HepG2 (cell line): ENCODE measurements at regions not wholly inside any gene's neighbourhood (a gene's known extent, or its start where the extent isn't known, plus 50 kb on each side); places are given as distances from the start of the nearest gene placed in this dataset.

Source experiments
- ATAC-seq: fragments of 200-7000 bp; cut with Tn5 transposase; 3 replicates; pipeline ENCODE4 v1.9.1; 2020; ENCODE audit warnings: mild to moderate bottlenecking, moderate library complexity
- BruUV-seq: library from RNA; stranded (reverse); fragments of 400-500 nt; replicated peaks from 2 replicates; lab custom pipeline; 2021; lab: Mats Ljungman, UMichigan
- CTCF ChIA-PET: fragments of 300-600 bp; formaldehyde crosslinking; extraction: SDS; loops from one replicate; lab custom pipeline; 2021; ENCODE audit warnings: low total read pairs, inconsistent platforms, low intra/inter-chr PET ratio; lab: Yijun Ruan, JAX
- POLR2A ChIA-PET: fragments of 350-600 bp; sonication (Branson Sonifier 250); formaldehyde crosslinking; loops from one replicate; lab custom pipeline; 2020; ENCODE audit warnings: antibody characterized with exemption, inconsistent platforms; lab: Yijun Ruan, JAX
- DNase-seq: peaks from one replicate; pipeline ENCODE4 v3.0.0-alpha.2; 2015; ENCODE audit warnings: low spot score
- FAIRE-seq: peaks from 3 replicates; lab custom pipeline; 2011; peaks lifted over from hg19 to GRCh38; lab: Jason Lieb, UNC
- H2AFZ ChIP-seq: one replicate; pipeline ENCODE4 v1.6.1; 2011; ENCODE audit warnings: low read length, inconsistent platforms
- H3K27ac ChIP-seq: fragments of 300-600 bp; 3 replicates; pipeline ENCODE4 v1.8.0; 2011; ENCODE audit warnings: mixed run types, mild to moderate bottlenecking, mixed read lengths, low read length, inconsistent platforms; ENCODE audit not compliant: insufficient read depth; ENCODE audit errors: extremely low read length
- H3K27me3 ChIP-seq, 2 experiments: fragments of 200-600 bp in 1 of 2; 2 replicates in 1 of 2; 3 replicates in 1 of 2; pipeline versions ENCODE4 v1.6.0 to v1.8.0; 2011; ENCODE audit warnings: low read length in 2 of 2, mild to moderate bottlenecking in 2 of 2, moderate library complexity in 2 of 2, inconsistent platforms in 1 of 2; ENCODE audit not compliant: insufficient read depth in 2 of 2, control insufficient read depth in 1 of 2
- H3K36me3 ChIP-seq, 2 experiments: fragments of 200-600 bp in 1 of 2; replicated peaks in 1 of 2; 2 replicates in 1 of 2; 3 replicates in 1 of 2; pipeline versions ENCODE4 v1.5.1 to v1.8.0; 2011; ENCODE audit warnings: low read length in 2 of 2, inconsistent platforms in 1 of 2; ENCODE audit not compliant: insufficient read depth in 2 of 2, control insufficient read depth in 1 of 2
- H3K4me1 ChIP-seq: 2 replicates; pipeline ENCODE4 v1.5.1; 2012; ENCODE audit warnings: low read length, inconsistent platforms; ENCODE audit not compliant: insufficient read depth
- H3K4me2 ChIP-seq: 2 replicates; pipeline ENCODE4 v1.6.0; 2011; ENCODE audit warnings: low read depth, low read length, inconsistent platforms
- H3K4me3 ChIP-seq, 3 experiments: fragments of 200-600 bp in 1 of 3; sonication (generic), shearing (Covaris generic) in 1 of 3; replicated peaks in 1 of 3; 2 replicates each; pipeline ENCODE4 v1.5.1; 2011 to 2016; ENCODE audit warnings: low read length in 3 of 3, inconsistent platforms in 2 of 3, low read depth in 2 of 3, mild to moderate bottlenecking in 2 of 3, control low read depth in 1 of 3, mixed read lengths in 1 of 3; ENCODE audit not compliant: insufficient read depth in 1 of 3
- H3K79me2 ChIP-seq: one replicate; pipeline ENCODE4 v1.6.1; 2011; ENCODE audit warnings: low read length, inconsistent platforms; ENCODE audit not compliant: insufficient read depth
- H3K9ac ChIP-seq: 2 replicates; pipeline ENCODE4 v1.6.0; 2011; ENCODE audit warnings: mild to moderate bottlenecking, low read depth, low read length, inconsistent platforms; ENCODE audit not compliant: insufficient read depth
- H3K9me3 ChIP-seq: 2 replicates; pipeline ENCODE4 v1.5.1; 2012; ENCODE audit warnings: mild to moderate bottlenecking, low read length
- H4K20me1 ChIP-seq: 2 replicates; pipeline ENCODE4 v1.6.0; 2011; ENCODE audit warnings: inconsistent platforms, mild to moderate bottlenecking, low read length, moderate library complexity; ENCODE audit not compliant: insufficient read depth
- ATF2 ChIP-seq: sonication (generic); formaldehyde crosslinking; IDR thresholded peaks from 2 replicates; pipeline ENCODE4 v1.4.0; 2020; ENCODE audit warnings: missing genetic modification reagents
- BCLAF1 ChIP-seq: fragments of 450-650 bp; IDR thresholded peaks from 2 replicates; pipeline ENCODE4 v1.6.1; 2017; ENCODE audit warnings: mild to moderate bottlenecking
- DZIP1 ChIP-seq: sonication (generic); formaldehyde crosslinking; IDR thresholded peaks from 2 replicates; pipeline ENCODE4 v1.5.0; 2020; ENCODE audit warnings: mild to moderate bottlenecking, missing genetic modification reagents
- ELF3 ChIP-seq: IDR thresholded peaks from 2 replicates; pipeline ENCODE4 v1.6.1; 2016; ENCODE audit warnings: missing genetic modification reagents, missing compliant biosample characterization
- FOXK2 ChIP-seq: fragments of 450-650 bp; IDR thresholded peaks from 2 replicates; pipeline ENCODE4 v1.6.1; 2016
- FOXP4 ChIP-seq: sonication (generic); formaldehyde crosslinking; IDR thresholded peaks from 2 replicates; pipeline ENCODE4 v1.4.0; 2020; ENCODE audit warnings: missing genetic modification reagents
- GLI4 ChIP-seq: sonication (generic); formaldehyde crosslinking; IDR thresholded peaks from 2 replicates; pipeline ENCODE4 v1.5.1; 2020; ENCODE audit warnings: missing genetic modification reagents, mild to moderate bottlenecking, moderate library complexity, borderline replicate concordance
- SIN3B ChIP-seq: fragments of 150-350 bp; IDR thresholded peaks from 2 replicates; pipeline ENCODE4 v1.6.1; 2014; ENCODE audit warnings: low read length
- SRY ChIP-seq: sonication (generic); formaldehyde crosslinking; IDR thresholded peaks from 2 replicates; pipeline ENCODE4 v1.8.0; 2022; ENCODE audit warnings: mild to moderate bottlenecking, missing genetic modification reagents
- TOPORS ChIP-seq: sonication (generic); formaldehyde crosslinking; IDR thresholded peaks from 2 replicates; pipeline ENCODE4 v1.8.0; 2023; ENCODE audit warnings: mild to moderate bottlenecking, missing genetic modification reagents
- ZFP36L1 ChIP-seq: sonication (generic); formaldehyde crosslinking; IDR thresholded peaks from 2 replicates; pipeline ENCODE4 v1.8.0; 2022; ENCODE audit warnings: mild to moderate bottlenecking, missing genetic modification reagents, moderate library complexity
- ZFY ChIP-seq: sonication (generic); formaldehyde crosslinking; IDR thresholded peaks from 2 replicates; pipeline ENCODE4 v1.4.0; 2020; ENCODE audit warnings: missing genetic modification reagents
- ZNF280B ChIP-seq: sonication (generic); formaldehyde crosslinking; IDR thresholded peaks from 2 replicates; pipeline ENCODE4 v1.5.0; 2020; ENCODE audit warnings: missing genetic modification reagents, mild to moderate bottlenecking, borderline replicate concordance
- ZNF343 ChIP-seq: sonication (generic); formaldehyde crosslinking; IDR thresholded peaks from 2 replicates; pipeline ENCODE4 v1.4.0; 2020; ENCODE audit warnings: mild to moderate bottlenecking, missing genetic modification reagents
- ZNF724P ChIP-seq: sonication (generic); formaldehyde crosslinking; IDR thresholded peaks from 2 replicates; pipeline ENCODE4 v1.8.0; 2022; ENCODE audit warnings: missing genetic modification reagents, borderline replicate concordance
- WGBS: methylation state at CpG from one replicate; pipeline ENCODE4 v1.1.6; 2017; ENCODE audit warnings: low lambda C conversion rate; 5-methylcytosine and 5-hydroxymethylcytosine counted together
- in situ Hi-C: cut with HindIII; loops from 2 replicates; pipeline ENCODE4 v1.10.0; 2017; ENCODE audit warnings: low pct_unique_long_range_greater_than_20kb; ENCODE audit not compliant: extremely low pct_ligation_motif_present
- intact Hi-C: fragments of 100-400 bp; cut with micrococcal nuclease; formaldehyde crosslinking; loops from one replicate; pipeline ENCODE4 v1.10.0; 2022; ENCODE audit not compliant: unreplicated experiment

GRCh38 chr1:173400387-173400995 is 76.6 kb upstream of the PRDX6 start:
- no peak for FAIRE-seq
- H2AFZ ChIP-seq: no peak overlapping the region
- intact Hi-C loops: no loop called here
- POLR2A ChIA-PET: no interaction called here
- BruUV-seq: no TSS peak
- no peak overlapping the region for H3K27ac ChIP-seq
- CTCF ChIA-PET: interaction anchor here (0.5 kb wide), 1 partner anchor 120 kb away, joined by 3 read pairs; no protein-coding TSS in a partner anchor
- H3K9ac ChIP-seq: no peak overlapping the region
- no peaks in the 10 kb centered on the region for H3K36me3 ChIP-seq
- no peak for DNase-seq
- H3K4me1 ChIP-seq: no peaks in the 10 kb centered on the region
- H3K27me3 ChIP-seq: no peaks in the 10 kb centered on the region
- no peak overlapping the region for H3K4me3 ChIP-seq
- no peaks in the 10 kb centered on the region for H3K79me2 ChIP-seq
- no peaks in the 10 kb centered on the region for H4K20me1 ChIP-seq
- H3K4me2 ChIP-seq: no peak overlapping the region
- in situ Hi-C loops: no loop called here
- ATAC-seq: no peak
- WGBS: 96% methylated on average over 1 of the region's 1 CpG
- no peaks in the 10 kb centered on the region for H3K9me3 ChIP-seq
- TF ChIP-seq ZNF343 (CRISPR knock-in tag) (no peak), FOXP4 (CRISPR knock-in tag) (no peak), ZNF724P (no peak), ELF3 (CRISPR knock-in tag) (no peak), GLI4 (no peak), ZFY (no peak), SIN3B (no peak), ATF2 (CRISPR knock-in tag) (no peak), ZNF280B (CRISPR knock-in tag) (no peak), ZFP36L1 (no peak), SRY (CRISPR knock-in tag) (no peak), FOXK2 (no peak), DZIP1 (CRISPR knock-in tag) (no peak), BCLAF1 (no peak), TOPORS (no peak)
